IMR-90 (cell line): ENCODE measurements at regions not wholly inside any gene's neighbourhood (a gene's known extent, or its start where the extent isn't known, plus 50 kb on each side); places are given as distances from the start of the nearest gene placed in this dataset.

Source experiments
- ATAC-seq: fragments of 200-7000 bp; cut with Tn5 transposase; 2 replicates; pipeline ENCODE4 v1.9.1; 2020; ENCODE audit warnings: low read depth, mild to moderate bottlenecking, moderate library complexity
- BruUV-seq: library from RNA; stranded (reverse); fragments of 400-500 nt; replicated peaks from 2 replicates; lab custom pipeline; 2021; lab: Mats Ljungman, UMichigan
- CTCF ChIA-PET: fragments of 300-600 bp; formaldehyde crosslinking; extraction: SDS; loops from one replicate; lab custom pipeline; 2021; ENCODE audit warnings: antibody characterized with exemption; lab: Yijun Ruan, JAX
- POLR2A ChIA-PET: fragments of 300-600 bp; sonication (Branson Sonifier 250); formaldehyde crosslinking; loops from one replicate; lab custom pipeline; 2022; ENCODE audit warnings: antibody characterized with exemption; ENCODE audit not compliant: unreplicated experiment; lab: Charles Lee
- DNase-seq: peaks from one replicate; pipeline ENCODE4 v3.0.0; 2013
- H2AFZ ChIP-seq: replicated peaks from 2 replicates; pipeline ENCODE3; 2013; ENCODE audit warnings: low read length, mild to moderate bottlenecking; ENCODE audit not compliant: poor library complexity
- H2AK5ac ChIP-seq: 2 replicates; pipeline ENCODE4 v1.6.1; 2013; ENCODE audit warnings: low read depth, low read length, inconsistent platforms
- H2AK9ac ChIP-seq: replicated peaks from 2 replicates; pipeline ENCODE3; 2013; ENCODE audit warnings: mild to moderate bottlenecking, low read depth, low read length, moderate library complexity; ENCODE audit not compliant: poor library complexity
- H2BK120ac ChIP-seq: 2 replicates; pipeline ENCODE4 v1.6.1; 2013; ENCODE audit warnings: low read depth, low read length, inconsistent platforms
- H2BK15ac ChIP-seq: 3 replicates; pipeline ENCODE4 v1.6.1; 2013; ENCODE audit warnings: low read depth, low read length, inconsistent platforms
- H2BK20ac ChIP-seq: 2 replicates; pipeline ENCODE4 v1.6.1; 2013; ENCODE audit warnings: low read depth, mild to moderate bottlenecking, inconsistent platforms, low read length, moderate library complexity
- H2BK5ac ChIP-seq: 2 replicates; pipeline ENCODE4 v1.6.1; 2013; ENCODE audit warnings: mild to moderate bottlenecking, low read depth, low read length, inconsistent platforms; ENCODE audit not compliant: poor library complexity, severe bottlenecking
- H3K14ac ChIP-seq: replicated peaks from 2 replicates; pipeline ENCODE4 v1.6.1; 2013; ENCODE audit warnings: low read depth, low read length, inconsistent platforms
- H3K18ac ChIP-seq: 2 replicates; pipeline ENCODE4 v1.6.1; 2013; ENCODE audit warnings: low read depth, low read length, control low read depth
- H3K23ac ChIP-seq: 2 replicates; pipeline ENCODE4 v1.6.1; 2013; ENCODE audit warnings: low read depth, low read length, inconsistent platforms
- H3K27ac ChIP-seq: 2 replicates; pipeline ENCODE4 v1.5.1; 2013; ENCODE audit warnings: mild to moderate bottlenecking, control low read depth, low read length; ENCODE audit not compliant: insufficient read depth
- H3K27me3 ChIP-seq: 2 replicates; pipeline ENCODE4 v1.6.1; 2013; ENCODE audit warnings: low read length; ENCODE audit not compliant: control insufficient read depth, insufficient read depth
- H3K36me3 ChIP-seq: 2 replicates; pipeline ENCODE4 v1.6.1; 2013; ENCODE audit warnings: low read length, mixed read lengths; ENCODE audit not compliant: control insufficient read depth, insufficient read depth
- H3K4ac ChIP-seq: 2 replicates; pipeline ENCODE4 v1.6.1; 2013; ENCODE audit warnings: low read depth, low read length, inconsistent platforms
- H3K4me1 ChIP-seq: 2 replicates; pipeline ENCODE4 v1.6.1; 2013; ENCODE audit warnings: low read length, mixed read lengths; ENCODE audit not compliant: control insufficient read depth, insufficient read depth
- H3K4me2 ChIP-seq: 2 replicates; pipeline ENCODE4 v1.6.1; 2013; ENCODE audit warnings: low read depth, mild to moderate bottlenecking, control low read depth, low read length, moderate library complexity
- H3K4me3 ChIP-seq: 2 replicates; pipeline ENCODE4 v1.5.1; 2013; ENCODE audit warnings: low read depth, mild to moderate bottlenecking, control low read depth, low read length, moderate library complexity; ENCODE audit not compliant: insufficient read depth
- H3K56ac ChIP-seq: 2 replicates; pipeline ENCODE4 v1.6.1; 2013; ENCODE audit warnings: low read length, inconsistent platforms; ENCODE audit not compliant: insufficient read depth; ENCODE audit errors: extremely low read depth
- H3K79me1 ChIP-seq, 2 experiments: 2 replicates each; pipeline ENCODE4 v1.6.1; 2013; ENCODE audit warnings: low read length in 2 of 2, inconsistent platforms in 1 of 2, low read depth in 1 of 2
- H3K9ac ChIP-seq: 2 replicates; pipeline ENCODE4 v1.6.1; 2013; ENCODE audit warnings: low read depth, low read length, control low read depth
- H3K9me1 ChIP-seq: 2 replicates; pipeline ENCODE4 v1.6.1; 2013; ENCODE audit warnings: low read length, inconsistent platforms; ENCODE audit not compliant: insufficient read depth
- H3K9me3 ChIP-seq: 2 replicates; pipeline ENCODE4 v1.6.1; 2013; ENCODE audit warnings: low read length; ENCODE audit not compliant: control insufficient read depth, insufficient read depth
- H4K20me1 ChIP-seq: 2 replicates; pipeline ENCODE4 v1.6.1; 2013; ENCODE audit warnings: low read length, inconsistent platforms; ENCODE audit not compliant: insufficient read depth
- H4K5ac ChIP-seq: 2 replicates; pipeline ENCODE4 v1.6.1; 2013; ENCODE audit warnings: mild to moderate bottlenecking, low read depth, low read length, control low read depth
- H4K8ac ChIP-seq, 2 experiments: 2 replicates each; pipeline ENCODE4 v1.6.1; 2013; ENCODE audit warnings: low read depth in 2 of 2, low read length in 2 of 2, control low read depth in 1 of 2, inconsistent platforms in 1 of 2
- H4K91ac ChIP-seq: 2 replicates; pipeline ENCODE4 v1.6.1; 2013; ENCODE audit warnings: low read depth, low read length, inconsistent platforms; ENCODE audit not compliant: insufficient read depth
- BHLHE40 ChIP-seq: fragments of 150-350 bp; IDR thresholded peaks from 2 replicates; pipeline ENCODE4 v1.6.1; 2016; ENCODE audit warnings: mild to moderate bottlenecking, low read depth, low read length
- CEBPB ChIP-seq: IDR thresholded peaks from 2 replicates; pipeline ENCODE4 v1.6.1; 2012; ENCODE audit warnings: low read depth, low read length, improper control_type of control experiment
- CTCF ChIP-seq: conservative IDR thresholded peaks from 2 replicates; pipeline ENCODE4 v1.5.1; 2012; ENCODE audit warnings: mild to moderate bottlenecking, low read depth, low read length, improper control_type of control experiment
- FOS ChIP-seq: fragments of 150-350 bp; IDR thresholded peaks from 2 replicates; pipeline ENCODE4 v1.6.1; 2016; ENCODE audit warnings: low read depth, low read length
- MAFK ChIP-seq: IDR thresholded peaks from 2 replicates; pipeline ENCODE4 v1.6.1; 2012; ENCODE audit warnings: low read depth, low read length, improper control_type of control experiment
- MAZ ChIP-seq: IDR thresholded peaks from 2 replicates; pipeline ENCODE4 v1.6.1; 2012; ENCODE audit warnings: low read depth, mild to moderate bottlenecking, low read length, improper control_type of control experiment, moderate library complexity, borderline replicate concordance
- MXI1 ChIP-seq: IDR thresholded peaks from 2 replicates; pipeline ENCODE4 v1.6.1; 2012; ENCODE audit warnings: low read depth, mild to moderate bottlenecking, low read length, moderate library complexity, borderline replicate concordance
- POLR2A ChIP-seq: IDR thresholded peaks from 2 replicates; pipeline ENCODE4 v1.6.1; 2012; ENCODE audit warnings: mild to moderate bottlenecking, low read depth, low read length
- RAD21 ChIP-seq: IDR thresholded peaks from 2 replicates; pipeline ENCODE4 v1.6.1; 2012; ENCODE audit warnings: low read length, improper control_type of control experiment
- RCOR1 ChIP-seq: IDR thresholded peaks from 2 replicates; pipeline ENCODE4 v1.6.1; 2012; ENCODE audit warnings: mild to moderate bottlenecking, low read length, improper control_type of control experiment; ENCODE audit not compliant: insufficient replicate concordance
- RFX5 ChIP-seq: IDR thresholded peaks from 2 replicates; pipeline ENCODE4 v1.8.0; 2012; ENCODE audit warnings: low read depth, mild to moderate bottlenecking, low read length, moderate library complexity
- SMC3 ChIP-seq: fragments of 150-350 bp; IDR thresholded peaks from 2 replicates; pipeline ENCODE4 v1.6.1; 2016; ENCODE audit warnings: low read depth, mild to moderate bottlenecking, antibody characterized with exemption, low read length, moderate library complexity
- WGBS, 2 experiments: methylation state at CpG; one replicate each; pipeline versions ENCODE4 v1.1.5 to v1.1.7; 2013; ENCODE audit warnings: missing lambda C conversion rate in 2 of 2; ENCODE audit not compliant: insufficient read length in 1 of 2; ENCODE audit errors: extremely low coverage in 2 of 2; 5-methylcytosine and 5-hydroxymethylcytosine counted together
- dilution Hi-C: fragments of 300-500 bp; cut with HindIII; formaldehyde crosslinking; loops from one replicate; pipeline ENCODE4 v1.14.3; 2018; ENCODE audit warnings: low sequenced_read_pairs; ENCODE audit not compliant: unreplicated experiment
- in situ Hi-C: fragments of 300-500 bp; cut with MboI; formaldehyde crosslinking; loops from 3 replicates; pipeline ENCODE4 v1.14.3; 2019; ENCODE audit warnings: low sequenced_read_pairs, inconsistent platforms, mixed read lengths
- intact Hi-C: fragments of 100-400 bp; cut with micrococcal nuclease; formaldehyde crosslinking; loops from 2 replicates; pipeline ENCODE4 v1.10.0; 2022
- TF ChIP-seq, protein P1 (sequence below): fragments of 150-350 bp; IDR thresholded peaks from 2 replicates; pipeline ENCODE4 v1.6.1; 2016; ENCODE audit warnings: low read depth, mild to moderate bottlenecking, low read length, moderate library complexity, borderline replicate concordance
- TF ChIP-seq, protein P2 (sequence below): fragments of 150-350 bp; IDR thresholded peaks from 2 replicates; pipeline ENCODE4 v1.6.1; 2017; ENCODE audit warnings: mild to moderate bottlenecking, antibody characterized with exemption, low read length, low read depth

GRCh38 chr5:172549696-172550095 lies 91.4 kb upstream of the NEURL1B start:
- dilution Hi-C loops (no loop called here), in situ Hi-C loops (no loop called here), intact Hi-C loops (no loop called here)
- no peak overlapping the region for H2AFZ ChIP-seq
- H3K27me3 ChIP-seq = peaks cover 73% of the 10 kb centered on the region
- no peak overlapping the region for H3K4me3 ChIP-seq
- H2AK5ac ChIP-seq = no peak overlapping the region
- H2BK15ac ChIP-seq = no peak overlapping the region
- no peak overlapping the region for H3K14ac ChIP-seq
- no peaks in the 10 kb centered on the region for H3K36me3 ChIP-seq
- ChIA-PET POLR2A (no interaction called here), CTCF (no interaction called here)
- BruUV-seq = no TSS peak
- ATAC-seq (no peak), DNase-seq (no peak)
- H3K23ac ChIP-seq = no peak overlapping the region
- 63% methylated on average over 7 of the region's 13 CpGs; no CpG with 5 or more reads in 1 of the 2 experiments for WGBS, 2 experiments
- no peaks in the 10 kb centered on the region for H4K20me1 ChIP-seq
- no peak overlapping the region for H4K91ac ChIP-seq
- H2AK9ac ChIP-seq = no peak overlapping the region
- no peaks in the 10 kb centered on the region for H3K9me1 ChIP-seq
- TF ChIP-seq MAZ (no peak), FOS (no peak), BHLHE40 (no peak), RFX5 (no peak), POLR2A (no peak), CEBPB (no peak), MXI1 (no peak), RAD21 (no peak), RCOR1 (no peak), MAFK (no peak), CTCF (no peak), SMC3 (no peak)
- TF ChIP-seq, protein P1, sequence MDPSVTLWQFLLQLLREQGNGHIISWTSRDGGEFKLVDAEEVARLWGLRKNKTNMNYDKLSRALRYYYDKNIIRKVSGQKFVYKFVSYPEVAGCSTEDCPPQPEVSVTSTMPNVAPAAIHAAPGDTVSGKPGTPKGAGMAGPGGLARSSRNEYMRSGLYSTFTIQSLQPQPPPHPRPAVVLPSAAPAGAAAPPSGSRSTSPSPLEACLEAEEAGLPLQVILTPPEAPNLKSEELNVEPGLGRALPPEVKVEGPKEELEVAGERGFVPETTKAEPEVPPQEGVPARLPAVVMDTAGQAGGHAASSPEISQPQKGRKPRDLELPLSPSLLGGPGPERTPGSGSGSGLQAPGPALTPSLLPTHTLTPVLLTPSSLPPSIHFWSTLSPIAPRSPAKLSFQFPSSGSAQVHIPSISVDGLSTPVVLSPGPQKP = no peak
- TF ChIP-seq, protein P2, sequence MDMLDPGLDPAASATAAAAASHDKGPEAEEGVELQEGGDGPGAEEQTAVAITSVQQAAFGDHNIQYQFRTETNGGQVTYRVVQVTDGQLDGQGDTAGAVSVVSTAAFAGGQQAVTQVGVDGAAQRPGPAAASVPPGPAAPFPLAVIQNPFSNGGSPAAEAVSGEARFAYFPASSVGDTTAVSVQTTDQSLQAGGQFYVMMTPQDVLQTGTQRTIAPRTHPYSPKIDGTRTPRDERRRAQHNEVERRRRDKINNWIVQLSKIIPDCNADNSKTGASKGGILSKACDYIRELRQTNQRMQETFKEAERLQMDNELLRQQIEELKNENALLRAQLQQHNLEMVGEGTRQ = no peak
- H3K27ac ChIP-seq = no peak overlapping the region
- H4K8ac ChIP-seq = no peak overlapping the region
- no peak overlapping the region for H3K4ac ChIP-seq
- no peak overlapping the region for H3K18ac ChIP-seq
- H3K4me2 ChIP-seq = no peak overlapping the region
- H2BK120ac ChIP-seq = no peak overlapping the region
- no peak overlapping the region for H3K9ac ChIP-seq
- H3K56ac ChIP-seq = no peak overlapping the region
- no peaks in the 10 kb centered on the region; the same call in 1 of the 2 replicates for H3K9me3 ChIP-seq
- H2BK5ac ChIP-seq = no peak overlapping the region
- H3K79me1 ChIP-seq = no peaks in the 10 kb centered on the region
- no peak overlapping the region for H2BK20ac ChIP-seq
- H4K5ac ChIP-seq = no peak overlapping the region
- no peaks in the 10 kb centered on the region for H3K4me1 ChIP-seq
